ENCODE measurements at regions not wholly inside any gene's neighbourhood (a gene's known extent, or its start where the extent isn't known, plus 50 kb on each side); places are given as distances from the start of the nearest gene placed in this dataset.

DNA sequence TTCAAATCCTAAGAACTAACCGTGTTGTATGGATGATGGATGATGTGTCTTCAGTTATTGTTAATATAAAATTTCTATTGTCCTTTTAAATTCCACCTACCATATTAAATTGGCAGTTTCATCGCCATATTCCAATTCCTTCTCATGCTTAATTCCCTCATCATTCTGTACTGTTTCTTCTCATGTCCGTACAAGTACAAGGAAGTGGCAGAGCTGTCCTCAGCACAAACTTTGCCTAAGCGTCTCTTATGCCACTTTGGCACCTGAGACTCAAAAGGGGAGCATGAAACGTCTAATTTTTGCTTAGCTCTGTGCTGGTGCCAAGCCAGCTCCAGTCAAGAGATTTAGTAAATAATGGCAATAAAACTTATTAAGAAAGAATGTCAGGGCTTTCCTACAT lies 158.2 kb upstream of the LAMA2 start:
- TF ChIP-seq, protein P1, sequence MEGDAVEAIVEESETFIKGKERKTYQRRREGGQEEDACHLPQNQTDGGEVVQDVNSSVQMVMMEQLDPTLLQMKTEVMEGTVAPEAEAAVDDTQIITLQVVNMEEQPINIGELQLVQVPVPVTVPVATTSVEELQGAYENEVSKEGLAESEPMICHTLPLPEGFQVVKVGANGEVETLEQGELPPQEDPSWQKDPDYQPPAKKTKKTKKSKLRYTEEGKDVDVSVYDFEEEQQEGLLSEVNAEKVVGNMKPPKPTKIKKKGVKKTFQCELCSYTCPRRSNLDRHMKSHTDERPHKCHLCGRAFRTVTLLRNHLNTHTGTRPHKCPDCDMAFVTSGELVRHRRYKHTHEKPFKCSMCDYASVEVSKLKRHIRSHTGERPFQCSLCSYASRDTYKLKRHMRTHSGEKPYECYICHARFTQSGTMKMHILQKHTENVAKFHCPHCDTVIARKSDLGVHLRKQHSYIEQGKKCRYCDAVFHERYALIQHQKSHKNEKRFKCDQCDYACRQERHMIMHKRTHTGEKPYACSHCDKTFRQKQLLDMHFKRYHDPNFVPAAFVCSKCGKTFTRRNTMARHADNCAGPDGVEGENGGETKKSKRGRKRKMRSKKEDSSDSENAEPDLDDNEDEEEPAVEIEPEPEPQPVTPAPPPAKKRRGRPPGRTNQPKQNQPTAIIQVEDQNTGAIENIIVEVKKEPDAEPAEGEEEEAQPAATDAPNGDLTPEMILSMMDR (IDR thresholded peaks at IDR 0.05; ENCODE audit: insufficient read depth, low read length, poor library complexity, severe bottlenecking) = no peak
- TF ChIP-seq EZH2phosphoT487 (conservative IDR thresholded peaks at IDR 0.05; ENCODE audit: low read length) = no peak
